GM20000 (cell line): ENCODE measurements at regions not wholly inside any gene's neighbourhood (a gene's known extent, or its start where the extent isn't known, plus 50 kb on each side); places are given as distances from the start of the nearest gene placed in this dataset.

Experiments
- DNase-seq: peaks from one replicate; pipeline ENCODE4 v3.0.0; 2012; ENCODE audit warnings: low spot score
- TF ChIP-seq, protein P1 (sequence below): IDR thresholded peaks from 2 replicates; pipeline ENCODE4 v1.5.1; 2012; ENCODE audit warnings: mild to moderate bottlenecking, control low read depth; ENCODE audit errors: extremely low read depth, missing control alignments

DNA sequence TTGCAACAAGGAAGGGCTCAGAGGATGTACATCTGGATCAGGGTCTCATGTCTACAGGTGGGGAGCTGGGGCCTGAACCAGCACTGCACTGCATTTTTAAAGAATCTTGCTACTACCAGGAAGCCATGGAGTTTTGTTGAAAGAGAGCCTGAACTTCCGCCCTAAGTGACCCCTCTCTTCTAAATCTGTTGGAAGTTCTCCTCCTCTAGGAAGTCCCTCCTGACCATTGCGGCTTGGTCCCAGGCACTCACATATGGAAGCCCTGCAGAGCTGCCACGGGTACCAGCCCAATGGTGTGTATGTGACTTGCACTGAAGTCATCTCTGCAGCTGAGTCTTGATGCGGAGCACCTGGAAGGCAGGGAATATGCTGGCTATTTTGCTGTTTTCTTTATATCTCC lies 192.0 kb upstream of the GALNT2 start:
- DNase-seq, result no peak
- TF ChIP-seq, protein P1, sequence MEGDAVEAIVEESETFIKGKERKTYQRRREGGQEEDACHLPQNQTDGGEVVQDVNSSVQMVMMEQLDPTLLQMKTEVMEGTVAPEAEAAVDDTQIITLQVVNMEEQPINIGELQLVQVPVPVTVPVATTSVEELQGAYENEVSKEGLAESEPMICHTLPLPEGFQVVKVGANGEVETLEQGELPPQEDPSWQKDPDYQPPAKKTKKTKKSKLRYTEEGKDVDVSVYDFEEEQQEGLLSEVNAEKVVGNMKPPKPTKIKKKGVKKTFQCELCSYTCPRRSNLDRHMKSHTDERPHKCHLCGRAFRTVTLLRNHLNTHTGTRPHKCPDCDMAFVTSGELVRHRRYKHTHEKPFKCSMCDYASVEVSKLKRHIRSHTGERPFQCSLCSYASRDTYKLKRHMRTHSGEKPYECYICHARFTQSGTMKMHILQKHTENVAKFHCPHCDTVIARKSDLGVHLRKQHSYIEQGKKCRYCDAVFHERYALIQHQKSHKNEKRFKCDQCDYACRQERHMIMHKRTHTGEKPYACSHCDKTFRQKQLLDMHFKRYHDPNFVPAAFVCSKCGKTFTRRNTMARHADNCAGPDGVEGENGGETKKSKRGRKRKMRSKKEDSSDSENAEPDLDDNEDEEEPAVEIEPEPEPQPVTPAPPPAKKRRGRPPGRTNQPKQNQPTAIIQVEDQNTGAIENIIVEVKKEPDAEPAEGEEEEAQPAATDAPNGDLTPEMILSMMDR, result no peak

DNA sequence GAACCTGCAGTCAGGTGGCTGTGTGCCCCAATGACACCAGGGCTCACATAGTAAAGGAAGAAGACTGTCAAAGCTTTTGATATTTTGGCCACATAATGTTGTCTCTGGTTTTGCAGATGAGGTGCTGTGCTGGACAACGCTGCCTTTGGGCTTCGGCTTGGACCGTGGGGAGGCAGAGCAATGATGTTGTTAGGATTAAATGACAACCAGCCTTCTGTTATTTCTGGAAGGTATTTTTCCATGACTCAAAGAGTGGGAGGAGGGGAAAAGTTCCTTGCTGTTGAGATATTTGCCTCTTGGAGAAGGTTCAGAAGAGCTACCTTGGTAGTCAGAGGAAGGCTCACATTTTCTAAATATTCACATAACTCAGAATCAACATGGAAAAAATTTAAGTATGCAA lies 187.3 kb upstream of the GALNT2 start:
- TF ChIP-seq, protein P1, result no peak
- DNase-seq, result no peak

DNA sequence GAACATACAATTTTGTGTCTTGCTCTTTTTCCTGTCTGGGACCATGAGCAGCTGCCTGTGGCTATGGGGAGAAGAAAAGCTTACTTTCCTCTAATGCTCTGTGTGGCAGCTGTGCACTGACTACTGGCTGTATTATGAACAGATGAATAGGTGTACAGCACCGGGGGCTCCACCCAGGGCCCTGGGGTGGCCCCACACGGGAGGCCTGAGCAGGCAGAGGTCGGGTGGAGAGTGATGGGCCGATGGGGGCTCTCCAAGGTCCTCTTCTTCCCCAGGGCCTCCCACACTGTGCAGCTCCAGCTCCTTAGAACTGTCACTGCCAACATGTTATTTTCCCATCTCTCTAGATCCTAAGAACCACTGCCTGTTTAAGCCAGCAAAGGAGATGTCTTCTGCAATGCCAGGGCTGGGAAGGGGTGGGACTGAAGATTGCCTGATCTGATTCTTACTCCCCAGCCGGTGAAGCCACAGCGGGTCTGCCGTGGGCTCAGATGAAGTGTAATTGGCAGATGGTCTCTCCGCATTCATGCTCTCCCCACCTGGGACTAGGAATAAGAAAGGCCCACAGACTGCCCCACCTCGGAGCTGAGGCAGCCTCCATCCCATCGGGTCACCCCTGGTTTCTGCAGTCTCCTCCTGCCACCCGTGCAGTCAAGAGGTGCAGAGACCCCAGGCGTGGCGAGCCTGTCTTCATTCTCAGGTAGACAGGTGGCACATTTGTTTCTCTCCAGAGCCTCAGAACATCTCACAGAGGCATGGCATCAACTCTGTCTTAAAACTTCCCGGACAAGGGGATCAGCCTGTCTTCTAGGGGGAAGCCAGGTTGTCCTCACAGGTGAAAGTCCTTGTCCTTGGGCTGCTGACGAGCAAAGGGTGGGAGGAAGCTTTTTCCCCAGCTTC lies 186.5 kb upstream of the GALNT2 start:
- no peak for DNase-seq
- TF ChIP-seq, protein P1, result no peak

DNA sequence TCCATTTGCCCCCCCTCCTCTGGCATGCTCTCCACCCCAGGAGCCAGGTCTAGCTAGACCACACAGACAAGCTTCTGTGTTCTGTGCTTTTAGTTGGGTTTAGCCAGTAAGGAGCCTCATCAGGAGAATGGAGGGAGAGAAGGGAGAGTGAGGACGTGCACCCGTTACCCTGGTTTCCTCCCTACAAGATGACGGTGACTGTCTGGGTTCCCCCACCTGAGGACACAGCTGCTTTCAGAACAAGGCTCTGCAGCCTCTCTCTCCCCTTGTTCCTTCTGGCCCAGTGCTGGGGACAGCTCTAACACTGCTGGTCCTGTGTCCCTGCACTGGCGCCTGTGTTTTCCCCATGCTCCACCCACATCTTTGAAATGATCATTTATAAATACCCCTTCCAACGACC lies 184.4 kb upstream of the GALNT2 start:
- TF ChIP-seq, protein P1, result no peak
- DNase-seq, result no peak

DNA sequence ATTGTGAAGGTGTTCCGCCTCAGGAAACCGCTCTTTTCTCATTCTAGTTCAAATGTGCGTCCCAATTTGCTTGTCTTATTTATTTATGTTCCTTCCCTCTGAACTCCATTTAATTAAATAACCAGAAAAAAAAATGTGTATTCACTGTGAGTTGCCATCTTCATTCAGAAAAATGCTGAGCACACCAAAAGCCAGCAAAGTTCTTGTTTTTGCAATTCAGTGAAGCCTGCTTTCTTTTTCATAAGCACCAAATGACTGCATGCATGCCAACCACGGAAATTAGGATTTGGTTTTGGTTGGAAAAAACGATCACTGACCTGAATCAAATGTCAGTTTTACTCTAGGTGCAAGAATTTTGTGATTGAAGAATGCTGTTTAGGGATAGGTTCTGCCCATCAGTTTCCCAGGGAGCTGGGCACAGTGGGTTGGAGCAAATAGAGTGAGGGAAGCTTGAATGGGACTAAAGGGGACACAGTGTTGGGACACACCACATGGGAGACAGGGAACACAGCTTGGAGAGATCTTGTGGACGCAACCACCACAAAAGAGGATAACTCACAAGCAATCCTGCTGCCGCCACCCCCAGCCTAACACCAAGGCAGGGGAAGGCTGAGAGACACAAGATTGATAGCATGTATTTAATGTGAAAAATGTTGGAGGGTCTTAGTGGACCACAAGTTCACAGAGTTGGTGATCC lies 183.4 kb upstream of the GALNT2 start:
- no peak for DNase-seq
- TF ChIP-seq, protein P1, result no peak

DNA sequence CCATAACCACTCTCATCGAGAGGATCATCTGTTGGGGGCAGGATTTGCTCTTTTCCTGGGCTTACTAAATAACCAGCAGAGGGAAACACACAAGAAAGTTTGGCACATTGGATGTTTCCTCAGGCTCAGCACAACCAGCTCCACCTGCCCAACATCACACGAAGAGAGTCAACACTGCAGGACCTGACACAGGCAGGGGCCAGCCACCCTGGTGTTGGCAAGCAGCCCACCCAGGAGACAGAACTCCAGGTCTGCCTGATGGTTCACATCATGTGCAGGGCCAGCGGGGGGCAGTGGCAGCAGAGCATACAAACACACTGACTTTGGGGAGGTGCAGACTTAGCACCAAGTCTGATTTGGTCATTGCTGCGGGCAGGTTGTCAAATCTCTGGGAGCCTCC lies 182.3 kb upstream of the GALNT2 start:
- DNase-seq, result no peak
- TF ChIP-seq, protein P1, result no peak
